OCI-LY3 (cell line): ENCODE measurements at regions not wholly inside any gene's neighbourhood (a gene's known extent, or its start where the extent isn't known, plus 50 kb on each side); places are given as distances from the start of the nearest gene placed in this dataset.

Experiments used
- H2AFZ ChIP-seq: fragments of 200-600, 300-600 bp; shearing (Covaris generic); 2 replicates; pipeline ENCODE4 v1.6.0; 2014; ENCODE audit warnings: antibody characterized with exemption, low read depth, low read length
- H3K27ac ChIP-seq: fragments of 200-600, 300-600 bp; sonication (generic); 2 replicates; pipeline ENCODE4 v1.5.1; 2014; ENCODE audit warnings: mild to moderate bottlenecking, low read length, moderate library complexity, mixed read lengths
- H3K27me3 ChIP-seq: fragments of 200-600, 300-600 bp; sonication (generic); 2 replicates; pipeline ENCODE4 v1.6.1; 2014; ENCODE audit warnings: low read depth, low read length, mixed read lengths
- H3K36me3 ChIP-seq: fragments of 200-600, 300-600 bp; sonication (generic); replicated peaks from 2 replicates; pipeline ENCODE3; 2014; ENCODE audit warnings: low read depth, low read length, mixed read lengths
- H3K4me1 ChIP-seq: fragments of 300-600, 200-600 bp; sonication (generic); 2 replicates; pipeline ENCODE4 v1.6.1; 2014; ENCODE audit warnings: low read length, mixed read lengths
- H3K4me2 ChIP-seq: fragments of 200-600, 300-600 bp; sonication (generic); 2 replicates; pipeline ENCODE4 v1.6.1; 2014; ENCODE audit warnings: low read length, mixed read lengths
- H3K4me3 ChIP-seq: fragments of 300-600, 200-600 bp; sonication (generic); 2 replicates; pipeline ENCODE4 v1.5.1; 2014; ENCODE audit warnings: antibody characterized with exemption, mild to moderate bottlenecking, low read length, moderate library complexity
- H3K79me2 ChIP-seq: fragments of 300-600, 200-600 bp; shearing (Covaris generic); 2 replicates; pipeline ENCODE4 v1.6.1; 2014; ENCODE audit warnings: mild to moderate bottlenecking, low read length, mixed read lengths
- H3K9ac ChIP-seq: fragments of 300-600, 200-600 bp; shearing (Covaris generic); 2 replicates; pipeline ENCODE4 v1.6.0; 2014; ENCODE audit warnings: mild to moderate bottlenecking, low read length, moderate library complexity
- H3K9me3 ChIP-seq: fragments of 200-600, 300-600 bp; shearing (Covaris generic); 2 replicates; pipeline ENCODE4 v1.6.1; 2014; ENCODE audit warnings: low read length, mixed read lengths; ENCODE audit not compliant: insufficient read depth
- H4K20me1 ChIP-seq: fragments of 200-600, 300-600 bp; sonication (generic); 2 replicates; pipeline ENCODE4 v1.6.1; 2016; ENCODE audit warnings: low read length, mixed read lengths; ENCODE audit not compliant: insufficient read depth
- CTCF ChIP-seq: fragments of 200-600, 300-600 bp; sonication (generic); IDR thresholded peaks from 2 replicates; pipeline ENCODE4 v1.5.1; 2014; ENCODE audit warnings: antibody characterized with exemption, low read length, low read depth
- EZH2phosphoT487 ChIP-seq: fragments of 200-600 bp; shearing (Covaris generic); IDR thresholded peaks from 2 replicates; pipeline ENCODE4 v1.6.1; 2018; ENCODE audit warnings: antibody characterized with exemption, mixed run types, low read depth

GRCh38 chr6:84976526-84977362, 212.3 kb upstream of the TBX18 start:
- no peak for TF ChIP-seq CTCF
- no peak for TF ChIP-seq EZH2phosphoT487
- Histone ChIP-seq H2AFZ (no peak overlapping the region), H3K79me2 (no peaks in the 10 kb centered on the region), H4K20me1 (no peaks in the 10 kb centered on the region), H3K9me3 (no peaks in the 10 kb centered on the region), H3K27ac (no peak overlapping the region), H3K27me3 (no peaks in the 10 kb centered on the region), H3K4me1 (no peaks in the 10 kb centered on the region), H3K4me2 (no peak overlapping the region), H3K4me3 (no peak overlapping the region), H3K36me3 (no peaks in the 10 kb centered on the region), H3K9ac (no peak overlapping the region)

- H3K4me2 ChIP-seq, result no peak overlapping the region
- no peaks in the 10 kb centered on the region for H3K27me3 ChIP-seq
- H3K4me1 ChIP-seq, result no peaks in the 10 kb centered on the region
- no peaks in the 10 kb centered on the region for H4K20me1 ChIP-seq
- H3K9me3 ChIP-seq, result no peaks in the 10 kb centered on the region
- no peak overlapping the region for H2AFZ ChIP-seq
- H3K9ac ChIP-seq, result no peak overlapping the region
- no peak for TF ChIP-seq EZH2phosphoT487
- TF ChIP-seq CTCF, result no peak
- H3K79me2 ChIP-seq, result no peaks in the 10 kb centered on the region
- no peak overlapping the region for H3K4me3 ChIP-seq
- no peaks in the 10 kb centered on the region for H3K36me3 ChIP-seq
- H3K27ac ChIP-seq, result no peak overlapping the region
Measured at GRCh38 chr6:84975316-84975715, 210.9 kb upstream of the TBX18 start.

GRCh38 chr6:84973606-84974005, 209.2 kb upstream of the TBX18 start:
- no peak overlapping the region for H3K4me2 ChIP-seq
- no peaks in the 10 kb centered on the region for H4K20me1 ChIP-seq
- no peaks in the 10 kb centered on the region for H3K4me1 ChIP-seq
- no peak overlapping the region for H3K27ac ChIP-seq
- H3K36me3 ChIP-seq, result no peaks in the 10 kb centered on the region
- no peak overlapping the region for H3K9ac ChIP-seq
- H2AFZ ChIP-seq, result no peak overlapping the region
- no peaks in the 10 kb centered on the region for H3K79me2 ChIP-seq
- no peaks in the 10 kb centered on the region for H3K9me3 ChIP-seq
- H3K4me3 ChIP-seq, result no peak overlapping the region
- TF ChIP-seq CTCF (no peak), EZH2phosphoT487 (no peak)
- no peaks in the 10 kb centered on the region for H3K27me3 ChIP-seq

- Histone ChIP-seq H3K9ac (no peak overlapping the region), H3K27ac (no peak overlapping the region), H3K79me2 (no peaks in the 10 kb centered on the region), H3K4me3 (no peak overlapping the region), H4K20me1 (no peaks in the 10 kb centered on the region), H3K36me3 (no peaks in the 10 kb centered on the region), H3K4me2 (no peak overlapping the region), H3K9me3 (no peaks in the 10 kb centered on the region), H3K27me3 (no peaks in the 10 kb centered on the region), H2AFZ (no peak overlapping the region), H3K4me1 (no peaks in the 10 kb centered on the region)
- no peak for TF ChIP-seq CTCF
Measured at GRCh38 chr6:84967965-84968364, 203.6 kb upstream of the TBX18 start.
